Activated CD4-positive, alpha-beta T cell treated with anti-CD3 and anti-CD28 coated beads, Interleukin-2, Interleukin-6, amounts not matched to agents 100 ng/mL and 50 ng/mL, durations not matched to agents 16 hours and 8 hours (primary cell): ENCODE measurements at regions not wholly inside any gene's neighbourhood (a gene's known extent, or its start where the extent isn't known, plus 50 kb on each side); places are given as distances from the start of the nearest gene placed in this dataset.
"Not testable (repeated sequence)": the region's sequence is repeated elsewhere in the genome, so short reads cannot be mapped to it uniquely, and the experiment has no call there.

Source experiments
- DNase-seq: peaks from one replicate; pipeline ENCODE4 v3.0.0-alpha.2; 2020

DNA sequence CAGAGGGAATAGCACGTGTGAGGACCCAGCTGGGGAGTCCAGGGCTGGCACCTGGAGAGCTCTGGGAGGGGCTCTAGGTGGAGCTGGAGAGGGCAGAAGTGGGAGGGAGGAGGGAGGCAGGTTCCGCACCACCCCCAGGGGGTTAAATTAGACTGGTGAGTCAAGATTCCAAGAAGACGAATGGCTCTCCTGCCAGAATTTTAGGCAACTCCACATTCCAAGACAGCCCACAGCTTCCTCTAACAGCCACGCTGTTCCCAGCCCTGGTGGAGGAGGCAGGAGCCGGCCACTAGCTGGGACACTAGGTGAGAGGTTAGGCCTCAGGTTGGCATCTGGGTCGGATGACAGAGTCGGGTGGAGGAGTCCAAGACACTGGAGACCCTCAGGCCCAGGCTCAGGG lies 60.2 kb downstream of the TFAP2C start:
- no peak for DNase-seq

DNA sequence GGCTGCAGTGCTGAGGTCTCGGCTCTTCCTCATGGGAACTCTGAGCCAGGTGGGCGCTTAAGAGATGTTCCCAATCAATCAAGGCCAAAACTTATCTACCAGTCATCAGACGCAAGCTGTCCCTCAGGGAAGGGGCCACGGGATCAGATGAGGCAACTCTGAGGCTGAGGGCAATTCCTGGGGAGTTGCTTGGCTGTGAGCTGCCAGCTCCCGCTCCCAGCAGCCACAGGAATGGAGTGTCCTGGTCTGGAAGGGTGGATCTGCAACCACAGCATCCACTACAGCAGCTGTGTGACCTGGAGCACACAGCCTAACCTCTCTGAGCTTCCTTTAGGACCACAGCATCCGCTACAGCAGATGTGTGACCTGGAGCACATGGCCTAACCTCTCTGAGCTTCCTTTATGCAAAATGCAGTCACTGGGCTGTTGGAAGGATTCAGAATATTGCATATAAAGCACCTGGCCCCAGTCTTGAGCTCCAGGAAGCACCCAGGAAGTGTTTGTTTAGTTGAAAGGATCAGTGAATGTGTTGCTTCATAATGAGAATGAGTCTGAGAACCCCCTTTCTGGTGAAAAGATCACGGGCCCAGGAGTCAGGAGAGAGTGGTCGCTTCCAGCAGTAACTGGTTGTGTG lies 60.9 kb downstream of the TFAP2C start:
- DNase-seq, result no peak

DNA sequence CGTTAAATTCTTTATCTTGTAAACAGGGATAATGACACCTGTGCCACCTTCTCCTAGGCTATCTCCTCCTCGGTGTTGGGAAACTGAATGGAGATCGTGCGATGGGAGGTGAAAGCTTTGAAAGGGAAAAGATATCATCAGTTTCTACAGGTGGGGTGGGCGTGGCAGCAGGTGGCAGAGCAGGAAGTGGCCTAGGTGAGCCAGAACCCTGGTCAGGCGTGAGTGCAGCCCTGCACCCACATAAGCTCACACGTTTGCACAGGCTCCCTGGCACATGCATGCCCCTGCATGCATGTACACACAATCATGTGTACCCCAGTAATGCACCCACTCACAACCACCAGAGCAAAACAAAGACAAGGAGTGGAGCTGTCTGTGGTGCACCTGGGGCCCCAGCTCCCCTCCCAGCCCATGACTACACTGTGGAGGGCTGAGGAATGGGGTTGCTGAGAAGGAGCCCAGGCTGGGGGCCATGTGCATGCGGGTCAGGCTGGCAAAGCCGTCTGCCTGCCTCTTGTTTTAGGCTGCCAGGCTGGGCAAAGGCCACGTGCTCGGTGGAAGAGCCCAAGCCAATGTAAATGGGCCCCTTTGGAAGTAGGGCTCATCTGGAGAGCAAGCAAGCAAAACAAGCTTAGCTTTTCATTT lies 61.5 kb downstream of the TFAP2C start:
- no peak for DNase-seq

DNA sequence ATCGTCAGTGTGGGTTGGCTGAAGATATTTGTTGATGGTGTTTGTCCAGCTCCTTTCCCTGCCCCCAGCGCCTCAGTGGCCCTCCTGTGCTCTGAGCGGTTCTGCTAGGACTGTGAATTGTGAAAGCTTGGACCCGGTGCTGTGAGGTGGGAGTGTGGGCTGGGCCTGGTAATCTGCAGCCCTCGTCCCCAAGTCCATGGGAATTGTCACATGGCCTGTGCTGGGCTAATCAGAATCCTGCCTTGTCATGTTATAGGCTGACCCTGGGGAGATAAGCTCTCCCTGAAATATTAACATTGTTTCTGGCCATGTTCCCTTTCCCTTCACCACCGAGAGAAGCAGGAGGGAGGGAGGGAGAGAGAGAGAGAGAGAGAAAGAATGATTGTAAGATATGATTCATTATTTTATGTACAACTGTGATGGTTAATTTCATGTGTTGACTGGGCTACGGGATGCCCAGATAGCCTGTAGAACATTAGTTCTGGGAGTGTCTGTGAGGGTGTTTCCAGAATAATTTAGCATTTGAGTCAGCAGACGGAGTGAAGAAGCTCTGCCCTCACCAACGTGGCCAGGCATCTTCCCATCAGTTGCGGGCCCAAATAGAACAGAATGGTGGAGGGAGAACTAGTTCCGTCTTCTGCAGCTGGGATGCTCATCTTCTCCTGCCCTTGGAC lies 62.4 kb downstream of the TFAP2C start:
- no peak for DNase-seq

DNA sequence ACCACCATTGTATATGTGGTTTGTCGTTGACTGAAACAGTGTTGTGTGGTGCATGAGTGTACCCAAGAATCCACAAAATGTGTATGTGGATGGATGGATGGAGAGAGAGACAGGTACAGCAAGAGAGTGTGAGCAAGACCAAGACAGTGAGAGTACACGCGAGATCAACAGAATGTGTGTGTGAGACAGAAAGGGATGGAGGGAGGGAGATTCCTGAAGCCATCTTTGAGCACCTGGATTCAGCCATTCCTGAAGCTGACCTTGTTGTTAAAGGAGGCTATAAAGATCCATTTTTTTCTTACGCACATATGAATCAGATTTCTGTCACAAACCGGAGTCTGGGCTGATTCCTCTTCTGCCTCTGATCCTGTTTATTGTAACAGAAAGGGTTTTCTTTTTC lies 64.1 kb downstream of the TFAP2C start:
- no peak for DNase-seq

GRCh38 chr20:56697476-56697875 lies 68.4 kb downstream of the TFAP2C start:
- no peak for DNase-seq

DNA sequence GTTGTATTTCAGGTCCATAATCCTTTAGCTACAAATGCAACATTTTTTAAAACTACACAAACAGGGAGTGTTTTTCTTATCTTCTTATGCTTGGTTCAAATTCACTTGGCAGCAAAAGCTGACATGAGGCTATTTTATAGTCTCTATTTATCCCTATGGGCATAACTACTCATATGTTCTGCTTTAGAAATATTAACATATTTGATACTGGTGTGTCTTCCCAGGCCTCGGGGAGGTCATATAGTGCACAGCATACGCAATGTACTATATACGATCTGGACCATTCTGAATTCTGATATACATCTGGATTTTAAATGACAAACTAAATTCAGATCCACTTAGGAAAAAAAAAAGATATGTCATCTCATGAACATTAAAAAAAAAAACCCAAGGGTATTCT lies 69.2 kb downstream of the TFAP2C start:
- no peak for DNase-seq

- DNase-seq, result no peak
Measured at GRCh38 chr20:56698749-56699148, 69.6 kb downstream of the TFAP2C start.

GRCh38 chr20:56702931-56703840 lies 74.1 kb downstream of the TFAP2C start:
- no peak for DNase-seq

GRCh38 chr20:56706867-56707360 lies 77.8 kb downstream of the TFAP2C start:
- DNase-seq, result no peak

GRCh38 chr20:56708991-56709390 lies 79.9 kb downstream of the TFAP2C start:
- no peak for DNase-seq

DNA sequence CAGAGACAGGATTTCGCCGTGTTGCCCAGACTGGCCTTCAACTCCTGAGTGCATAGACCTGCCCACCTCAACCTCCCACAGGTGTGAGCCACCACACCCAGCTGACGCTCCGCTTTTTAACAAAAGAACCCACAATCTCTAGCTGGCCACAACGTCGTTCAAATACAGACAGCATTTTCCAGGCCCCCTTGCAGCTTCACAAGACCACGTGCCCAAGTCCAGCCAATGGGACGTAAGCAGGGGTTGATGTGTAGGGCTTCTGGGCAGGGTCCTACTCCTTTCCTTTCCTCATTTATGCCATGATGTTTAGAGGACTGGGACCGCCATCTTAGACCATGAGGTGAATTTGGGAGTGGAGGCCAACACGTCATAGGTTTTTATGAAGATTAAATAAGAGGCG lies 81.0 kb downstream of the TFAP2C start:
- no peak for DNase-seq

GRCh38 chr20:56710577-56710976 lies 81.5 kb downstream of the TFAP2C start:
- not testable (repeated sequence) for DNase-seq

- no peak for DNase-seq
Measured at GRCh38 chr20:56711018-56711417, 81.9 kb downstream of the TFAP2C start.

- DNase-seq, result no peak
Measured at GRCh38 chr20:56715309-56715708, 86.2 kb downstream of the TFAP2C start.

- no peak for DNase-seq
Measured at GRCh38 chr20:56715902-56716519, 86.9 kb downstream of the TFAP2C start.

GRCh38 chr20:56716806-56717205 lies 87.7 kb downstream of the TFAP2C start:
- DNase-seq, result no peak

DNA sequence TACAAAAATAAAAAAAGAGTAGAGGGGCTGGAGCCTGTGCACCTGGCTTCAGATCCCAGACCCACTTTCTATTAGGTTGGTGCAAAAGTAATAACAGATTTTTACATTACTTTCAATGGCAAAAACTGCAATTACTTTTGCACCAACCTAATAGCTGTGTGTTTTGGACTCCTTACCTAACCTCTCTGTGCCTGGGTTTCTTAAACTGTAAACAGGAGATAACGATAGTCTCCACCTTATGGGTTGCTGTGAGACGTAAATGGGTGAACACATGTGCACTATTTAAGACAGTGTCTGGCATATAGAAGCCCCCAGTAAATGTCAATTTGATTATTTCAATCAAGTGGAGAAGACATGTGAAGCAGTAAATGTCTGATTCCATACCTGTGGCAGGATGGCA lies 89.7 kb downstream of the TFAP2C start:
- no peak for DNase-seq

DNA sequence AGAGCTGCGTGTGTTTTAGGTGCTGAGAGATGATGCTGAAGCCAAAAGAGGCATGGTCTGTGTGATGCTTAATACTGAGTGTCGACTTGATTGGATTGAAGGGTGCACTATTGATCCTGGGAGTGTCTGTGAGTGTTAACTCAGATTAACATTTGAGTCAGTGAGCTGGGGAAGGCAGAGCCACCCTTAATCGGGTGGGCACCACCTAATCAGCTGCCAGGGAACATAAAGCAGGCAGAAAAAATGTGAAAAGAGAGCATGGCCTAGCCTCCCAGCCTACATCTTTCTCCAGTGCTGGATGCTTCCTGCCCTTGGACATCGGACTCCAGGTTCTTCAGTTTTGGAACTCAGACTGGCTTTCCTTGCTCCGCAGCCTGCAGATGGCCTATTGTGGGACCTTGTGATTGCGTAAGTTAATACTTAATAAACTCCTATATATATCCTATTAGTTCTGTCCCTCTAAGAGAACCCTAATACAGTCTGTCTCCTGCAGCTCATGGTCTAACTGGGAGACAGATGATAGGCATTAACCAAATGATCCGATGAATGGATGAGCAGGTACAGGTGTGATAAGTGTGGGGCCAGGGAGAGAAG lies 91.6 kb downstream of the TFAP2C start:
- DNase-seq, result no peak

GRCh38 chr20:56722042-56722441 lies 92.9 kb downstream of the TFAP2C start:
- no peak for DNase-seq

DNA sequence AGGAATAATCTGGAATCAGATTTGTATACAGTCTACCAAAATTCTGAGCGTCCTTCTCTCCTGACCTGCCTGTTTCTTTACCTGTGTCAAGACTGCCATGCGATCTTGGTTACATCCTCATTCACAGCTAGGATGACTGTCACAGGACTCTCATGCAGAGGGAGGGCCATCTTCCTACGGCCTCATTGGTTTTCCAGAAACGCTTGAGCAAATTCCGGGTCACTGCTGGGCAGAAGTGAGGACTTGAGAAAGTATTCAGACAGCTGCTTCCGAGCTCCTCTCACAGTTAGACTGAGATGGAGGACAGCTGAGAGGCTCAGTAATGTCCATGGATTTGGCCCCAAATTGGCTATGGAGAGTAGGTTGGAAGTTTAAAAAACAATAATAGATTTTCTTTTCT lies 94.2 kb downstream of the TFAP2C start:
- no peak for DNase-seq

GRCh38 chr20:56724241-56724757 lies 95.2 kb downstream of the TFAP2C start:
- no peak for DNase-seq
